ENCODE measurements at regions not wholly inside any gene's neighbourhood (a gene's known extent, or its start where the extent isn't known, plus 50 kb on each side); places are given as distances from the start of the nearest gene placed in this dataset.
A peak's percentile ranks its signal among the peaks of the same experiment; 100 is the strongest.

GRCh38 chr15:95279277-95280019 is 1048.1 kb downstream of the MCTP2 start:
- Mint-ChIP-seq H3K27ac (no peak overlapping the region), H3K4me1 (peaks cover 0 to 2% (median under 1%) of the 10 kb centered on the region in 4 donors), H3K36me3 (no peaks in the 10 kb centered on the region), H3K9me3 (peaks cover 0 to 3% (median 0%) of the 10 kb centered on the region in 8 donors), H3K4me3 (no peak overlapping the region), H3K27me3 (peaks cover 2 to 3% of the 10 kb centered on the region in 2 donors)
- Histone ChIP-seq H3K4me3 (ENCODE audit: low read length in 2 of 2) (no peak overlapping the region), H3K27me3 (ENCODE audit: insufficient read depth, low read length) (no peaks in the 10 kb centered on the region), H3K27ac (ENCODE audit: low read depth, low read length) (no peak overlapping the region), H3K36me3 (ENCODE audit: insufficient read depth, low read length) (no peaks in the 10 kb centered on the region), H3K4me1 (ENCODE audit: insufficient read depth, low read length) (peaks cover 1% of the 10 kb centered on the region), H3K9me3 (ENCODE audit: control insufficient read depth in 1 of 2, low read length in 2 of 2) (no peaks in the 10 kb centered on the region)
- ChIA-PET POLR2A (ENCODE audit: partially characterized antibody) (no interaction called here), CTCF (ENCODE audit: partially characterized antibody) (no interaction called here)
- no peak for DNase-seq
- intact Hi-C loops (cut with micrococcal nuclease), result no loop called here

DNA sequence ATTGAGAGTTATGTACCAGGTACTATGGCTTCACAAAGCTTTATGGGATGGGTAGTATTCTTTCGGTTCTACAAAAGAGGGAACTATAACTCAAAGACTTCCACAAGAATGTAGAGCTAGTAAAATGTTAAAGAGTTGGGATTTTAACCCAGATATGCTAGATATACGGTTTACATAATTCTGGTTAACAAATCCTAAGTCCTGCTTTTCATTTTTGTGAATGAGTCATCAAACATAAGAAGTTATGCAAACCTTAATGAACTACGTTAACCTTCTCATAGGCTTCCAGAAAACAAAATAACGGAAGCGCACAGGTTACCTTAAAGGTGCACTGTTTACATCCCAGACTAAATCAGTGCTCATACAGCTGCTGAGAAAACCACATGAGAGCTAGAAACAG is 1049.3 kb downstream of the MCTP2 start:
- ChIA-PET POLR2A (ENCODE audit: partially characterized antibody) (no interaction called here), CTCF (ENCODE audit: partially characterized antibody) (no interaction called here)
- no peak for DNase-seq
- Histone ChIP-seq H3K9me3 (ENCODE audit: control insufficient read depth in 1 of 2, low read length in 2 of 2) (no peaks in the 10 kb centered on the region), H3K27me3 (ENCODE audit: insufficient read depth, low read length) (no peaks in the 10 kb centered on the region), H3K27ac (ENCODE audit: low read depth, low read length) (no peak overlapping the region), H3K4me1 (ENCODE audit: insufficient read depth, low read length) (peaks cover 4% of the 10 kb centered on the region), H3K4me3 (ENCODE audit: low read length in 2 of 2) (no peak overlapping the region), H3K36me3 (ENCODE audit: insufficient read depth, low read length) (no peaks in the 10 kb centered on the region)
- Mint-ChIP-seq H3K9me3 (peaks cover 0 to 3% (median 0%) of the 10 kb centered on the region in 8 donors), H3K4me3 (no peak overlapping the region), H3K27me3 (peaks cover 2 to 4% of the 10 kb centered on the region in 2 donors), H3K36me3 (no peaks in the 10 kb centered on the region), H3K4me1 (peaks cover 4 to 15% (median 8%) of the 10 kb centered on the region in 4 donors), H3K27ac (no peak overlapping the region)
- intact Hi-C loops (cut with micrococcal nuclease), result no loop called here

DNA sequence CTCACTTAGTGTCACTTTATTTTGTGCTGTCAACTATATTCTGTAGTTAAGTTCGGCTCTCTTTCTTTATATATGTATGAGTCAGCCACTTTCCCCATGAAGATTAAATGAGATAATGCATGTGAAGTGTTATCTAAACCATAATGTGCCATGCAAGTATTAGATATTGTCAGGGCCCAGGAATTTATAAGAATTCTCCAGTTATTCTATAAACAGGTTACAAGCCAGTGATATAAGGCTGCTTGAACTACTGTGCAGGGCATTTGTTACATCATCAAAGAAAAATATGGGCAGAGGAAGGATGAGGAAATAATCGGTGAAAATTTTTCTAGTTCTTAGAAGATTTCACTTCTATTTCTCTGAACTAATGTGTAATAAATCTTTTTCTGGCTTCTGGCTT is 1049.0 kb upstream of the NR2F2 start:
- no peak overlapping the region for H3K27ac ChIP-seq (ENCODE audit: low read depth, low read length)
- intact Hi-C loops (cut with micrococcal nuclease), result no loop called here
- H3K27me3 ChIP-seq (ENCODE audit: insufficient read depth, low read length), result no peaks in the 10 kb centered on the region
- H3K4me1 Mint-ChIP-seq, result peaks cover 4 to 19% (median 8%) of the 10 kb centered on the region in 4 donors
- ChIA-PET CTCF (ENCODE audit: partially characterized antibody) (no interaction called here), POLR2A (ENCODE audit: partially characterized antibody) (no interaction called here)
- peaks cover 4% of the 10 kb centered on the region for H3K4me1 ChIP-seq (ENCODE audit: insufficient read depth, low read length)
- no peaks in the 10 kb centered on the region for H3K36me3 Mint-ChIP-seq
- no peaks in the 10 kb centered on the region for H3K36me3 ChIP-seq (ENCODE audit: insufficient read depth, low read length)
- H3K9me3 Mint-ChIP-seq, result peaks cover 0 to 3% (median 0%) of the 10 kb centered on the region in 8 donors
- peaks cover 2 to 4% of the 10 kb centered on the region in 2 donors for H3K27me3 Mint-ChIP-seq
- no peak overlapping the region for H3K4me3 Mint-ChIP-seq
- no peak for DNase-seq
- no peaks in the 10 kb centered on the region for H3K9me3 ChIP-seq (ENCODE audit: control insufficient read depth in 1 of 2, low read length in 2 of 2)
- H3K4me3 ChIP-seq (ENCODE audit: low read length in 2 of 2), result no peak overlapping the region
- H3K27ac Mint-ChIP-seq, result no peak overlapping the region

DNA sequence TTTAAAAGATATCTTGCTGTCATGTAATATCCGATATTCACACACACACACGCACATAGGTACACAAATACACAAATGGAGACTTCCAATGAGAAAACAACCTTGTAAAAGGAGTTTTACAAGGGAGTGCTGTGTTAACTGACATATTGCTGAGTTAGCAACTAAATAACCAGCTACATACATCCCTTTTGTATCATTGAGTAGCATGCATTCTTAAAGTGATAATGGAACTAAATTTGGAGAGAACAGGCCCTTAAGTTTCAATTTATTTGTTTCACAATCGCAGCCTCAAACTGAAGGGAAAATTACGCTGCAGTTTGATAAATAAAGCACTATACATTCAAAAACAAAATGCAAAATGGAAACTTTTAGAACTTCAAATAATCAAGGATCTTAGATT is 1046.0 kb upstream of the NR2F2 start:
- DNase-seq, result no peak
- Mint-ChIP-seq H3K36me3 (no peaks in the 10 kb centered on the region), H3K4me3 (peak overlapping the region in 2 of 8 donors; percentile 2 to 23), H3K4me1 (peaks cover 4 to 19% (median 8%) of the 10 kb centered on the region in 4 donors), H3K9me3 (no peaks in the 10 kb centered on the region), H3K27ac (no peak overlapping the region), H3K27me3 (peaks cover 2 to 3% of the 10 kb centered on the region in 2 donors)
- no peak overlapping the region for H3K27ac ChIP-seq (ENCODE audit: low read depth, low read length)
- POLR2A ChIA-PET (ENCODE audit: partially characterized antibody), result no interaction called here
- CTCF ChIA-PET (ENCODE audit: partially characterized antibody), result interaction anchor here (1.2 kb wide), 1 partner anchor 24 kb away, joined by 4 read pairs; no protein-coding TSS in a partner anchor
- no peaks in the 10 kb centered on the region for H3K9me3 ChIP-seq (ENCODE audit: control insufficient read depth in 1 of 2, low read length in 2 of 2)
- H3K4me3 ChIP-seq (ENCODE audit: low read length in 2 of 2), result no peak overlapping the region
- no peaks in the 10 kb centered on the region for H3K27me3 ChIP-seq (ENCODE audit: insufficient read depth, low read length)
- intact Hi-C loops (cut with micrococcal nuclease), result no loop called here
- H3K4me1 ChIP-seq (ENCODE audit: insufficient read depth, low read length), result peaks cover 4% of the 10 kb centered on the region
- no peaks in the 10 kb centered on the region for H3K36me3 ChIP-seq (ENCODE audit: insufficient read depth, low read length)

DNA sequence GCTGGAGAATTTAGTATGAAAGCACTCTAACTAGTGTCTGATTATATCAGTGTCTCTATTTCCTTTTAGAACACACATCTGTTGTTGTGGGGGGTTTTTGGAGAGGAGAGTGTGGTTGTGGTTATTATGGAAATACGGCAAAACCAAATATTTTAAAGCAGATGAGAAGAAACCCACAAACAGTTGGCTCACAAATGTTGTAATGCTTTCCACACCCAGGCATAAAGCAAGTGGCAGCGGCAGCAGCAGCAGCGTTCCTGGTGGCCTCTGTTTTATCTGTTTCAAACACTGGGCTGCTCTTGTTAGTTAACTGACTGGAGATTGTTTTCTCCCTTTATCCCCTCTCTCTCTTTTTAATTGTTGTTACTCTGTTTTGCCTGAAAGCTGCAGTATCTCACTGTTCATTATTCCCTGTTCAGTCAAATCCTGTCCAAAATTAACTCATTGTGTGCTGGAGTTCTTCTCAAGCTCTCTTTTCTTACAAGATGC is 1045.5 kb upstream of the NR2F2 start:
- no peaks in the 10 kb centered on the region for H3K36me3 Mint-ChIP-seq
- H3K36me3 ChIP-seq (ENCODE audit: insufficient read depth, low read length), result no peaks in the 10 kb centered on the region
- no peaks in the 10 kb centered on the region for H3K9me3 Mint-ChIP-seq
- H3K4me1 Mint-ChIP-seq, result peaks cover 4 to 19% (median 8%) of the 10 kb centered on the region in 4 donors
- no peak overlapping the region for H3K27ac ChIP-seq (ENCODE audit: low read depth, low read length)
- ChIA-PET POLR2A (ENCODE audit: partially characterized antibody) (no interaction called here), CTCF (ENCODE audit: partially characterized antibody) (interaction anchor here (1.2 to 1.4 kb wide), 2 partner anchors 25 to 30 kb away, joined by 3 to 4 read pairs; no protein-coding TSS in a partner anchor)
- no peaks in the 10 kb centered on the region for H3K9me3 ChIP-seq (ENCODE audit: control insufficient read depth in 1 of 2, low read length in 2 of 2)
- H3K4me3 Mint-ChIP-seq, result peak overlapping the region in 3 of 8 donors; percentile 2 to 60 (median 9)
- peak in 4 of 5 donors; percentile 3 to 30 (median 5) for DNase-seq
- intact Hi-C loops (cut with micrococcal nuclease), result no loop called here
- H3K4me1 ChIP-seq (ENCODE audit: insufficient read depth, low read length), result peaks cover 4% of the 10 kb centered on the region
- no peaks in the 10 kb centered on the region for H3K27me3 ChIP-seq (ENCODE audit: insufficient read depth, low read length)
- no peak overlapping the region for H3K27ac Mint-ChIP-seq
- peaks cover 2 to 3% of the 10 kb centered on the region in 2 donors for H3K27me3 Mint-ChIP-seq
- H3K4me3 ChIP-seq (ENCODE audit: low read length in 2 of 2), result no peak overlapping the region

- Mint-ChIP-seq H3K4me1 (peaks cover 4 to 19% (median 8%) of the 10 kb centered on the region in 4 donors), H3K27ac (no peak overlapping the region), H3K36me3 (no peaks in the 10 kb centered on the region), H3K9me3 (no peaks in the 10 kb centered on the region), H3K27me3 (peaks cover 1 to 2% of the 10 kb centered on the region in 2 donors), H3K4me3 (no peak overlapping the region)
- H3K4me3 ChIP-seq (ENCODE audit: low read length in 2 of 2), result no peak overlapping the region
- ChIA-PET POLR2A (ENCODE audit: partially characterized antibody) (no interaction called here), CTCF (ENCODE audit: partially characterized antibody) (interaction anchor here (1.0 to 1.4 kb wide), 2 partner anchors 9 to 28 kb away, joined by 3 read pairs; no protein-coding TSS in a partner anchor)
- H3K4me1 ChIP-seq (ENCODE audit: insufficient read depth, low read length), result peaks cover 4% of the 10 kb centered on the region
- no peaks in the 10 kb centered on the region for H3K36me3 ChIP-seq (ENCODE audit: insufficient read depth, low read length)
- H3K9me3 ChIP-seq (ENCODE audit: control insufficient read depth in 1 of 2, low read length in 2 of 2), result no peaks in the 10 kb centered on the region
- intact Hi-C loops (cut with micrococcal nuclease), result no loop called here
- H3K27me3 ChIP-seq (ENCODE audit: insufficient read depth, low read length), result no peaks in the 10 kb centered on the region
- no peak for DNase-seq
- H3K27ac ChIP-seq (ENCODE audit: low read depth, low read length), result no peak overlapping the region
Observed at GRCh38 chr15:95286352-95286880, 1044.1 kb upstream of the NR2F2 start.

DNA sequence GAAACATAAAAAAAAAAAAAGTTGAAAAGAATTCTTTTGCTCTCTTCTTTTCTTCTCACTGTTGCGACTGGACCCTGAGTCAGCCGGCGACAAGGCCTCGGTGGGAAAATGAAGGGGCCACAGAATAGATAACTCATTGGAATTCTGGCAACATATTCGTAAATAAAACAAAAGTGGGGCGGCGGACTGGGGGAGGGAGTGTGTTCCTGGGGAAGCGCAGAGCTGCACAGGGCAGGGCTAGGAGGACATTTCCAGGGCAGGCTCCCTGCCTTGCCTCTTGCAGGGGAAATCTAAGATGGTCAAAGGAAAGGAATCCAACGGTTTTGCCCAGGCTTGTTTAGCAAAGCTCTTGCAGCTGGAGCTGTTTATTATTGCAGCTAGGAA is 1042.8 kb upstream of the NR2F2 start:
- Histone ChIP-seq H3K27ac (ENCODE audit: low read depth, low read length) (no peak overlapping the region), H3K4me3 (ENCODE audit: low read length in 2 of 2) (no peak overlapping the region), H3K4me1 (ENCODE audit: insufficient read depth, low read length) (peaks cover 4% of the 10 kb centered on the region), H3K36me3 (ENCODE audit: insufficient read depth, low read length) (no peaks in the 10 kb centered on the region), H3K27me3 (ENCODE audit: insufficient read depth, low read length) (no peaks in the 10 kb centered on the region), H3K9me3 (ENCODE audit: control insufficient read depth in 1 of 2, low read length in 2 of 2) (no peaks in the 10 kb centered on the region)
- peaks cover 1 to 5% of the 10 kb centered on the region in 2 donors for H3K27me3 Mint-ChIP-seq
- no peak overlapping the region for H3K27ac Mint-ChIP-seq
- ChIA-PET CTCF (ENCODE audit: partially characterized antibody) (no interaction called here), POLR2A (ENCODE audit: partially characterized antibody) (no interaction called here)
- no peaks in the 10 kb centered on the region for H3K9me3 Mint-ChIP-seq
- H3K4me3 Mint-ChIP-seq, result no peak overlapping the region
- intact Hi-C loops (cut with micrococcal nuclease), result no loop called here
- peaks cover 4 to 19% (median 8%) of the 10 kb centered on the region in 4 donors for H3K4me1 Mint-ChIP-seq
- no peaks in the 10 kb centered on the region for H3K36me3 Mint-ChIP-seq
- DNase-seq, result no peak

All from CD4-positive, alpha-beta memory T cell (primary cell).